Astrocyte (in vitro differentiated cells and primary cell): ENCODE measurements at regions not wholly inside any gene's neighbourhood (a gene's known extent, or its start where the extent isn't known, plus 50 kb on each side); places are given as distances from the start of the nearest gene placed in this dataset.

Source experiments
- DNase-seq: peaks from one replicate; pipeline ENCODE4 v3.0.0-alpha.2; 2010; ENCODE audit warnings: low read depth
- FAIRE-seq: peaks from 2 replicates; lab custom pipeline; 2011; peaks lifted over from hg19 to GRCh38; lab: Jason Lieb, UNC
- H2AFZ ChIP-seq: 2 replicates; pipeline ENCODE4 v1.6.0; 2012; ENCODE audit warnings: low read depth, low read length, inconsistent platforms
- H3K27ac ChIP-seq: 2 replicates; pipeline ENCODE4 v1.5.1; 2011; ENCODE audit warnings: low read depth, low read length, inconsistent platforms
- H3K27me3 ChIP-seq: 2 replicates; pipeline ENCODE4 v1.6.0; 2011; ENCODE audit warnings: low read length, inconsistent platforms; ENCODE audit not compliant: insufficient read depth
- H3K36me3 ChIP-seq: 2 replicates; pipeline ENCODE4 v1.5.1; 2011; ENCODE audit warnings: low read length, inconsistent platforms; ENCODE audit not compliant: insufficient read depth
- H3K4me1 ChIP-seq: 2 replicates; pipeline ENCODE4 v1.5.1; 2011; ENCODE audit warnings: low read length, inconsistent platforms; ENCODE audit not compliant: insufficient read depth
- H3K4me2 ChIP-seq: 2 replicates; pipeline ENCODE4 v1.6.0; 2012; ENCODE audit warnings: low read length, inconsistent platforms
- H3K4me3 ChIP-seq: 2 replicates; pipeline ENCODE4 v1.5.1; 2011; ENCODE audit warnings: low read depth, mild to moderate bottlenecking, low read length, inconsistent platforms; ENCODE audit not compliant: insufficient read depth
- H3K79me2 ChIP-seq: 2 replicates; pipeline ENCODE4 v1.6.0; 2012; ENCODE audit warnings: mild to moderate bottlenecking, low read length, inconsistent platforms; ENCODE audit not compliant: insufficient read depth
- H3K9ac ChIP-seq: 2 replicates; pipeline ENCODE4 v1.6.0; 2012; ENCODE audit warnings: mild to moderate bottlenecking, low read length, inconsistent platforms
- H3K9me3 ChIP-seq: 2 replicates; pipeline ENCODE4 v1.5.1; 2012; ENCODE audit warnings: low read depth, mild to moderate bottlenecking, low read length, inconsistent platforms; ENCODE audit not compliant: insufficient read depth
- H4K20me1 ChIP-seq: 2 replicates; pipeline ENCODE4 v1.6.0; 2012; ENCODE audit warnings: low read length, inconsistent platforms; ENCODE audit not compliant: insufficient read depth
- H3K27ac Mint-ChIP-seq: one replicate; pipeline ENCODE4 v1.8.0; 2021; ENCODE audit warnings: mild to moderate bottlenecking, mixed read lengths; ENCODE audit not compliant: unreplicated experiment
- H3K27me3 Mint-ChIP-seq: one replicate; pipeline ENCODE4 v1.8.0; 2021; ENCODE audit warnings: low read depth, mixed read lengths; ENCODE audit not compliant: unreplicated experiment
- H3K36me3 Mint-ChIP-seq: one replicate; pipeline ENCODE4 v1.8.0; 2021; ENCODE audit warnings: low read depth, mixed read lengths; ENCODE audit not compliant: unreplicated experiment
- H3K4me1 Mint-ChIP-seq: one replicate; pipeline ENCODE4 v1.8.0; 2021; ENCODE audit warnings: low read depth, mixed read lengths; ENCODE audit not compliant: unreplicated experiment
- H3K4me3 Mint-ChIP-seq: one replicate; pipeline ENCODE4 v1.8.0; 2021; ENCODE audit warnings: mild to moderate bottlenecking, moderate library complexity, mixed read lengths; ENCODE audit not compliant: unreplicated experiment
- H3K9me3 Mint-ChIP-seq: one replicate; pipeline ENCODE4 v1.8.0; 2021; ENCODE audit warnings: mild to moderate bottlenecking, mixed read lengths; ENCODE audit not compliant: unreplicated experiment
- EZH2 ChIP-seq: IDR thresholded peaks from 2 replicates; pipeline ENCODE4 v1.6.1; 2012; ENCODE audit warnings: mild to moderate bottlenecking, low read length, inconsistent platforms; ENCODE audit not compliant: insufficient read depth
- TF ChIP-seq, protein P1 (sequence below): IDR thresholded peaks from 2 replicates; pipeline ENCODE4 v1.5.1; 2011; ENCODE audit warnings: low read depth, mild to moderate bottlenecking, inconsistent platforms, low read length, moderate library complexity; ENCODE audit not compliant: insufficient read depth

DNA sequence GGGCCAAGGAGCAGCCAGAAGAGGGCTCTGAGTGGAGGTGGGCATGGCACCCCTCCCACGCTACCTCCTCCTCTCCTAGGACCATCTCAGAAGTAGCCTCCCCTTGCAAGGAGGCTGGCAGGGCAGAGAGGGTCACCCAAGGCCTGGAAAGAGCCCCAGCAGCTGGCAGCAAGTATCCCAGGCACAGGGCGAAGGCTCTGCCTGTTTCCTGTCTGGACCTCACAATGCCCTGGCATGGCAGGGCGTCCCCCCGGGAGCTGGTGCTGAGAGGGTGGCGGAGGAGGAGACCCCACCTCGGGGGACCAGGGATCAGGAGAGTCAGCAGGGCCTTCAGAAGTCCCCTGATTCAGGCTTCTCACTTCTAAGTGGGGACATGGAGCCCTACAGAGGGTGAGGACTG, 66.2 kb upstream of the TAF1B start:
- no peak overlapping the region for H3K4me3 ChIP-seq
- DNase-seq, result no peak
- TF ChIP-seq, protein P1, sequence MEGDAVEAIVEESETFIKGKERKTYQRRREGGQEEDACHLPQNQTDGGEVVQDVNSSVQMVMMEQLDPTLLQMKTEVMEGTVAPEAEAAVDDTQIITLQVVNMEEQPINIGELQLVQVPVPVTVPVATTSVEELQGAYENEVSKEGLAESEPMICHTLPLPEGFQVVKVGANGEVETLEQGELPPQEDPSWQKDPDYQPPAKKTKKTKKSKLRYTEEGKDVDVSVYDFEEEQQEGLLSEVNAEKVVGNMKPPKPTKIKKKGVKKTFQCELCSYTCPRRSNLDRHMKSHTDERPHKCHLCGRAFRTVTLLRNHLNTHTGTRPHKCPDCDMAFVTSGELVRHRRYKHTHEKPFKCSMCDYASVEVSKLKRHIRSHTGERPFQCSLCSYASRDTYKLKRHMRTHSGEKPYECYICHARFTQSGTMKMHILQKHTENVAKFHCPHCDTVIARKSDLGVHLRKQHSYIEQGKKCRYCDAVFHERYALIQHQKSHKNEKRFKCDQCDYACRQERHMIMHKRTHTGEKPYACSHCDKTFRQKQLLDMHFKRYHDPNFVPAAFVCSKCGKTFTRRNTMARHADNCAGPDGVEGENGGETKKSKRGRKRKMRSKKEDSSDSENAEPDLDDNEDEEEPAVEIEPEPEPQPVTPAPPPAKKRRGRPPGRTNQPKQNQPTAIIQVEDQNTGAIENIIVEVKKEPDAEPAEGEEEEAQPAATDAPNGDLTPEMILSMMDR, result no peak
- no peak for TF ChIP-seq EZH2
- H3K27ac ChIP-seq, result no peak overlapping the region
- no peak overlapping the region for H2AFZ ChIP-seq
- H3K9me3 ChIP-seq, result no peaks in the 10 kb centered on the region
- H3K4me1 Mint-ChIP-seq, result peaks cover 3% of the 10 kb centered on the region
- H3K4me3 Mint-ChIP-seq, result no peak overlapping the region
- H3K9ac ChIP-seq, result no peak overlapping the region
- no peaks in the 10 kb centered on the region for H3K9me3 Mint-ChIP-seq
- H4K20me1 ChIP-seq, result no peaks in the 10 kb centered on the region
- H3K36me3 ChIP-seq, result no peaks in the 10 kb centered on the region
- FAIRE-seq, result no peak
- H3K79me2 ChIP-seq, result no peaks in the 10 kb centered on the region
- H3K4me2 ChIP-seq, result no peak overlapping the region
- peaks cover 1% of the 10 kb centered on the region for H3K4me1 ChIP-seq
- H3K27me3 Mint-ChIP-seq, result peaks cover 26% of the 10 kb centered on the region
- no peaks in the 10 kb centered on the region for H3K36me3 Mint-ChIP-seq
- no peak overlapping the region for H3K27ac Mint-ChIP-seq
- peaks cover 5% of the 10 kb centered on the region for H3K27me3 ChIP-seq

DNA sequence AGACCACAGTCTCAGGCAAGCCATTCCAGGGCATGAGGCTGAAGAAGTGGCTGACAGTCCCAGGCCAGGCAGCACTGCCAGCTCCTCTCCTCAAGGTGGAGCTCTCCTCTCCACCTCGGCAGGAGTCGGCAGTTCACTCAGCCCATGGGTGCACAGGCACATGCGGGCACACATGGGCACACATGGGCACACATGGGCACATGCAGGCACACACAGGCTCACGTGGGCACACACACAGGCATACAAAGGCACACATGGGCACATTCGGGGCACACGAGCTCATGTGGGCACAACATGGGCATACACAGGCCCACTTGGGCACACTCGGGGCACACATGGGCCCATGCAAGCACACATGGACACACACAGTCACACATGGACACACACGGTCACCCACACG, 65.3 kb upstream of the TAF1B start:
- no peak overlapping the region for H3K27ac Mint-ChIP-seq
- H3K4me1 Mint-ChIP-seq, result peaks cover 2% of the 10 kb centered on the region
- no peaks in the 10 kb centered on the region for H3K4me1 ChIP-seq
- no peaks in the 10 kb centered on the region for H4K20me1 ChIP-seq
- peaks cover 26% of the 10 kb centered on the region for H3K27me3 Mint-ChIP-seq
- H3K27me3 ChIP-seq, result peaks cover 8% of the 10 kb centered on the region
- TF ChIP-seq, protein P1, result no peak
- no peak for TF ChIP-seq EZH2
- no peaks in the 10 kb centered on the region for H3K9me3 Mint-ChIP-seq
- no peaks in the 10 kb centered on the region for H3K9me3 ChIP-seq
- H3K9ac ChIP-seq, result no peak overlapping the region
- no peak overlapping the region for H3K4me3 ChIP-seq
- no peaks in the 10 kb centered on the region for H3K36me3 ChIP-seq
- no peak overlapping the region for H3K4me2 ChIP-seq
- H2AFZ ChIP-seq, result no peak overlapping the region
- FAIRE-seq (no peak), DNase-seq (no peak)
- H3K27ac ChIP-seq, result no peak overlapping the region
- H3K4me3 Mint-ChIP-seq, result no peak overlapping the region
- H3K79me2 ChIP-seq, result no peaks in the 10 kb centered on the region
- H3K36me3 Mint-ChIP-seq, result no peaks in the 10 kb centered on the region

DNA sequence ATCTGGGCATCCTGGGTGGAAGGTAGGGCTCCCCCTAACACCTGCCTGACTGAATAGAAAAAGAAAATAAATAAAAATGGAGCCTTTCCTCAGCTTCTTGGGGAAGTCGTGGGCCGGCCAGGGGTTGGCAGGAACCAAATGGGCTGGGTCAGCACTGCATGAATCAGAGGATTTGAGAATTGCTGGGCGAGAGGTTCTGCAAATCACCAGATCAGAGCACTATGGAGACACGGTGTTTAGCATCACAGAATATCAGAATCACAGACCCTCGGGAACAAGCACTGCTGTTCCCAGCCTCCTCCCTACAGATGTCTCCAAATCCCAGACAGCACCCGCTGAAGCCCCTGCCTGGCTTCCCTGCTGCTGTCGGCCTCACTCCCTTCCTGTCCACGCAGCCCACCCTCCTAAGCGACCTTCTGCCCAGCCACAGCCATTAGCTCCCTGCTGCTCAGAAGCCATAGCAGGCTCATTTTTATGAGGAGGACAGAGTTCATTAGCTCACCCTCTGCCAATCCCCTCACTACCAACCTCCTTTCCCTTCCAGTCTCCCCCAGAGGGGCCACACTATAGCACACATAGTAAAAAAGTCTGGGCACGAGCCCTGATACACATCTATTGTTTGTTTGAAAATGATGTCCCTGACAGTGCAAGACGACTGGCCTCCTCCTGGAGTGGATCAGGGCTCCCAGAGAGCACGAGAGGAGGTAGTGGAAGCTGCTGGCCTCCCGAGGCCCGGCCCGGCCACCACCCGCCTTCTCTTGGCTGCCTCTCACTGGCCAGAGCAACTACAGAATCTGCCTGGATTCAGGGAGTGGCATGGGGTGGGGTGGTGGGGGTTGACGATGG, 64.6 kb upstream of the TAF1B start:
- no peak overlapping the region for H3K4me3 Mint-ChIP-seq

More for the DNA sequence above, 64.6 kb upstream of the TAF1B start:
- H3K4me1 ChIP-seq, result no peaks in the 10 kb centered on the region
- H3K27me3 Mint-ChIP-seq, result peaks cover 27% of the 10 kb centered on the region
- H3K4me3 ChIP-seq, result no peak overlapping the region
- TF ChIP-seq, protein P1, result no peak
- TF ChIP-seq EZH2, result no peak
- H3K36me3 Mint-ChIP-seq, result no peaks in the 10 kb centered on the region
- no peak overlapping the region for H3K27ac ChIP-seq
- DNase-seq (no peak), FAIRE-seq (no peak)
- no peaks in the 10 kb centered on the region for H3K36me3 ChIP-seq
- no peak overlapping the region for H2AFZ ChIP-seq
- peaks cover 4% of the 10 kb centered on the region for H3K9me3 Mint-ChIP-seq
- peaks cover 9% of the 10 kb centered on the region for H3K27me3 ChIP-seq
- peaks cover 2% of the 10 kb centered on the region for H3K4me1 Mint-ChIP-seq
- no peak overlapping the region for H3K9ac ChIP-seq
- no peaks in the 10 kb centered on the region for H3K9me3 ChIP-seq
- H3K4me2 ChIP-seq, result no peak overlapping the region
- H3K27ac Mint-ChIP-seq, result no peak overlapping the region
- H4K20me1 ChIP-seq, result no peaks in the 10 kb centered on the region
- H3K79me2 ChIP-seq, result no peaks in the 10 kb centered on the region
